Femur (tissue), 1 donor: ENCODE measurements at regions not wholly inside any gene's neighbourhood (a gene's known extent, or its start where the extent isn't known, plus 50 kb on each side); places are given as distances from the start of the nearest gene placed in this dataset.

Source experiments
- DNase-seq: peaks from one replicate; pipeline ENCODE4 v3.0.0-alpha.2; 2017

DNA sequence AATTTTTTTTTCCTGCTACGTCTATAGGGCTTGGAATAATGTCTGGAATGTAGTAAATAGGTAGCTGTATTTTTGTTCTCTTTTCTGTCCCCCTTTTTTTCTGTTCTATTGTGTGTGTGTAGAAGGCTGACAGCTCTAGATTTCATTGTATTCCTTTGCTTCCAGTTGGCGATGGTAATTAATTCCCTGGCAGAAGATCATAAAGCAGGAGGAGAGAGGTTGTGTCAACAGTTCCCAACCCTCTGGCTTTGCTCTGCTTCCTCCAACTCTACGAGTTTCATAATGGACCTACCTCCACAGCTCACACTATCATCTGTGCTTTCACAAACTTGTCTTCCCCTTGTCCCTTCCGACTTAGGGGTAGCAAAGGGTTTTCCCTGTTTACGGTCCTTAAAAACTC lies 117.9 kb upstream of the CDH18 start:
- no peak for DNase-seq

- no peak for DNase-seq
These were observed 114.3 kb upstream of the CDH18 start for GRCh38 chr5:20102293-20102692.

GRCh38 chr5:20098694-20099093 lies 110.7 kb upstream of the CDH18 start:
- no peak for DNase-seq

DNA sequence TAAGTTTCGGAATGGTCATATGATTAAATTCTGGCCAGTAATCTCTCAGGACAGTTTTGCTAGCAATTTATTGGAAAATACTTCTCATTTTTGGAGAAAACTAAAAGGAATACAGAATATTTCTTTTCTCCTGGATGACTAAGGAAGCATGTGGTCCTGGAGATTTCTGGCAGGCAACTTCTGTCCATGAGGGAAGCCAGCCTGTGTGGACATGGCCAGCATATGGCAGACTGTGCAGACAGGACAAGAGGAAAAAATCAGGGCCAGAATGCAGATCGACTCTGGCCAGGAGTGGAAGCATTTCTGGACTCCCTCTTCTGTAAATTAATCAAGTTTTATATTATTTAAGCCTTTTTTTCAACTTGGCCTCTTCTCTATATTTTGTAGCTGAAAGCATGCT lies 100.4 kb upstream of the CDH18 start:
- DNase-seq, result peak; percentile 35

- DNase-seq, result no peak
These were observed 99.3 kb upstream of the CDH18 start for GRCh38 chr5:20087299-20087698.

DNA sequence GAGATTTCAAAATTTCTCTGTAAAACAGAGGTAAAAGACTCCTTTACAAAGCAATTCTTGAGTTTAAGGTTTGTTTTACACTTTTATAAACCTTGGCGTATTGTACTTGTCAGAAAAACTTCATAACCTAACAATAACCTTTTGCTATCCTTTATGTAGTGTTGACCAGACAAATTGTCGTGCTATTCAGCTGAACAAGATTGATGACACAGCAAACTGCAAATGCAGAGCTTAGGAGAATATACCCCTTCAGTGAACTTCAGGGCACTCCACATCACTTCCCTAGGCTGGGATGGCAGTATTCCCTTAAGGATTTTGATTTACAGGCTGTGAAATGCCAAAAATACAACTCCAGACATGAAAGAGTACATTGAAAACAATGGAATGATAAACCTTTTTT lies 89.2 kb upstream of the CDH18 start:
- DNase-seq, result no peak

DNA sequence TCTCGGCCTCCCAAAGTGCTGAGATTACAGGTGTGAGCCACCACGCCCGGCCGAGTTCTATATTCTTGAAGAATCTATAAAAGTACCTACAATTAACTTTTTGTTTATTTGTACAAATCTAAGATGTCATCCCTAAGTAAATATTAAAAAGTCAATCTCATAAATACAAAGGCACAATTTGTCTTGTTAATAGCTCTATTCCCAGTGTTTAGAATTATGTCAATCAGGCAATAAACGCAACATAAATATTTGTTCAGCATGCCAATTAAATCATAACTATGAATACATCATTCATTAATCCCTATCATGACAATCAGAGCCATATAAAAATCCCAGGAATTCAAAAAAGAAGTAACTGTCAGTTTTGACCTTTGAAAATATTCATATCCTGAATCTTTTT lies 68.9 kb upstream of the CDH18 start:
- DNase-seq, result no peak

DNA sequence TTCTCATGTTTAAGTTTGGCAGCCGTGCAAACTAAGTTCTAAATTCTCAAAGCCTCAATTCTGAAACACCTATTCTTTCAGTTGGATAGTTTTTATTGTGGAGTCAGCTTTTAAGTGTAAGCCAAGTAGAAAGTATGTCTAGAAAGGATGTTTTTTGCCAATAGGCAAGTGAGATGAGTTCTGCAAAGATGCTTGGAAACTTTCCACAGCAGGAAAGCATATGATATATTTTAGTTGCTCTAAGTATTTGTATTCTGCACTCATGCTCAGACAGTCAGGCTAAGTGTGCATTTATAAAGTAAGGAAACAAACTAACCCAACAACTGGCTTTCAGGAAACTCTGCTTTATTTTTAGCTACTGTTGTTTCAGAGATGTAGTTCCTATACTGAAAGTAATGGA lies 67.3 kb upstream of the CDH18 start:
- DNase-seq, result no peak

DNA sequence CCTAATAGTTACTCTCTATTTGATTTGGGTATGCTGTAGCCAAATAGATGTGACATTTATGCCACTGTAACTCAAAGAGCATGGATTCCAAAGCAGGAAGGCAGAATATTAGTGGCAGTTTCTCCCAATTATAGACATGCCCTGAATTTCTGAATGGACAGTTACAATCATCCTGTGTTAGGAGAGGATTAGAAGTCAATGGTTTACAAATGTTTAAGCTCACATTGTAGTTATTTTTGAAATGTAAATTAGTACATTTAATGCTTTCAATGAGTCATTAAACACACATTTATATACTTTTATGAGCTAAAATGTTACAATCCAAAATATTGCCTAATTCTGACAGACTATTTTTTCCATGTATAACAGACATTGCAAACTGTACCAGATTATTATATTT lies 62.3 kb upstream of the CDH18 start:
- DNase-seq, result no peak

DNA sequence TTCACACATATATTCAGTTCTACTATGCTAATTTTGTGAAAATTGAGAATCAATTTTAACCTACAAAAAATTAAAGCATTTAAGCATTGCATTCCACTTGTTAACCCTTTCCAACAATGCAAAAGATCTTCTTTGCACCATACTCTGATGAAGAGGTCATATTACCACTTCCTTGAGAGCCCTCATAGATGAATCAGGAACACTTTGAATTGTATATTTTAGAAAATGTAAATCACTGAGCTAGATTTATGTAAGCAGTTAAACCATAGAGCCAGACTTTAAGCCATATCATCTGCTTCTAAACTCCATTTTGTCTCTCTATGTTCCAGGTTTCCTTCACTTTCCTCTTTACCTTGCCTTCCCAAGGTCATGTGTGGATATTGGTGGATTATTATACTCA lies 56.5 kb upstream of the CDH18 start:
- DNase-seq, result no peak

DNA sequence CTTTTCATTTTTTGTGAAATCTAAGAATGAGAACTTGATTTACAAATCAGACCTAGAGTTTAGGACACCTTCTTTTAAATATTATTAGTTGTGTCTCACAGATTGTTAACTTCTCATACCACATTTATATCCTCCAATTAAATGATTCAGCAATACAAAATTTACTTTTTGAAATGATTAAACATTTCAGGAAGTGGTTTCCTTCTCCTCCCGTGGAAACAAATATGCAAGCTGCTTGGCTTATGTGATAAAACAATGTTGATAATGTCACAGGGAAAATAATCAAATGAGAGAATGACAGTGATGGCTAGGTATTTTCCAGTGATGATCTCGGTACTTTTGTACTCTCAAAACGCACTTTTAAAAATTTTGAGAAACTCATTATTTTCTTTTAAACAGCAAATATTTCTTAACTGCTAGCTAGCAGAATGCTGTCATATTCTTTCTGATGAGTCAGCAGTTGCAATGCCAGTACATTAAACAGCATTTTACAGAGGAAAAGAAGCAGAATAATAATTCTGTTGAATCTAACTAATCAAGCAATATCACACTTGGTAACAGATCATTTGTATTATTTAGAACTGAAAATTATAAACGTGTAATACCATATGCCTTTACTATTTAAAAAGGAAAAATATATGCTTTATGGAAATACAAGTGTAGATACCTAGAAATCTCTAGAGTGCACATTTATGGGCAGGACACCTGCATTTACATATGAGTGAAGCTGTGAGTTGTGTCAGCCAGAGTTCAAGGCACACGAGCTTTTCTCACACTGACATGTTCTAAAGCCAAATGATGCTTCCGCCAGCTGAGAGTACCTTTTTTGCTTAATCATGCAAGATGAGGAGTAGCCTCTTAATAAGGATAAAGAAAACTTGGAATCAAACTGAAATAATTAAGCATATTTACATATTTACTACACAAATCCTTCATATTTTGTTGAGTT lies 53.6 kb upstream of the CDH18 start:
- no peak for DNase-seq

GRCh38 chr5:20040901-20041300 lies 52.9 kb upstream of the CDH18 start:
- DNase-seq, result no peak
